GM19035 (cell line): ENCODE measurements at regions not wholly inside any gene's neighbourhood (a gene's known extent, or its start where the extent isn't known, plus 50 kb on each side); places are given as distances from the start of the nearest gene placed in this dataset.

Experiments used
- ATAC-seq: cut with Tn5 transposase; IDR thresholded peaks from one replicate; pipeline ENCODE4 v1.9.1; 2021; ENCODE audit not compliant: unreplicated experiment

DNA sequence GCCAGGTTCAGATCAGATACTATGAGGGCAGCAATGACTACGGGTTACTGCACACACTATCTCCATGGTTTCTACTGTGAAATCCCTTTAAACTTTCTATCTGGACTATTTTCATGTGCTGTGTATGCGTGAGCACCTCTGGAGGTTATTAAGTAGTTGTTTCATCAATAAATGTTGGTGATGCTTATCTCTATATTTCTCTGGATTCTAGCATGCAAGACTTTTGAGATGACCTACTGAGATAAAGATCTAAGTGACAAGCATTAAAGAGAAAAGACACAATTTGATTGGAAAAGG lies 194.0 kb downstream of the NRIP1 start:
- no peak for ATAC-seq

- ATAC-seq, result no peak
These were observed 194.6 kb downstream of the NRIP1 start for GRCh38 chr21:14869984-14870852.

DNA sequence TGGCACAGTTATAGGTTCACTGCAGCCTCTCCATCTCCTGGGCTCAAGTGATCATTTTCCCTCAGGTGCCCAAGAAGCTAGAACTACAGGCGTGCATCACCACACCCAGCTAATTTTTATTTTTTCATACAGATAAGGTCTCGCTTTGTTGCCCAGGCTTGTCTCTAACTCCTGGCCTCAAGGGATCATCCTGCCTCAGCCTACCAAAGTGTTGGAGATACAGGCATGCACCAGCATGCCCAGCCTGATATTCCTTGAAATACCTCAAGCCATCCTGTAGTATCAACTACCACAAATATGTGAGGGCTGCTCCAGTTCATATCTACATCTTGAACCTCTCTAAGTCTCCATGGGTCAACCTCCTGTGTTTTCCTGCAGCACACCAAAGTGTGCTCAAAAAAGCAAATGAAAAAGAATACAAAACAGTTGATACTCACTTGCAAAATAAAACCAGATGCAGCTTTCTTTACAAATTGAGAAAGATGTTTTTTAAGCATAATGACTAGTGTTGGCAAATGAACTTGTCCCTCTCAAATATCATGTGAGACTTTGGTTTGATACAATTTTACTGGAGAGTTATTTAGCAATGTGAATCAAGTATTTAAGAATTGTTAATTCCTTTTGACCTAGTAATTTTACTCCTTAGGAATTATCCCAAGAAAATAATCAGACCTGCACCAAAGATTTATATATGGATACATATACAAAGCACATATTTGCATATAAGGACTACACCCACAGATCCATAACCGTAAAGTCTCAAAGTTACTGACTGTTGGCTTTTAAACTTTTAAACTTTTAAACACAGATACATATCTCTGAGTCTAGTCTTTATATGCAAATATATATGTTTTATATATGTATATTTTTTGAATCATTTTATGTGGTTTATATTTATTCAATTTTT lies 197.7 kb downstream of the NRIP1 start:
- ATAC-seq, result no peak

DNA sequence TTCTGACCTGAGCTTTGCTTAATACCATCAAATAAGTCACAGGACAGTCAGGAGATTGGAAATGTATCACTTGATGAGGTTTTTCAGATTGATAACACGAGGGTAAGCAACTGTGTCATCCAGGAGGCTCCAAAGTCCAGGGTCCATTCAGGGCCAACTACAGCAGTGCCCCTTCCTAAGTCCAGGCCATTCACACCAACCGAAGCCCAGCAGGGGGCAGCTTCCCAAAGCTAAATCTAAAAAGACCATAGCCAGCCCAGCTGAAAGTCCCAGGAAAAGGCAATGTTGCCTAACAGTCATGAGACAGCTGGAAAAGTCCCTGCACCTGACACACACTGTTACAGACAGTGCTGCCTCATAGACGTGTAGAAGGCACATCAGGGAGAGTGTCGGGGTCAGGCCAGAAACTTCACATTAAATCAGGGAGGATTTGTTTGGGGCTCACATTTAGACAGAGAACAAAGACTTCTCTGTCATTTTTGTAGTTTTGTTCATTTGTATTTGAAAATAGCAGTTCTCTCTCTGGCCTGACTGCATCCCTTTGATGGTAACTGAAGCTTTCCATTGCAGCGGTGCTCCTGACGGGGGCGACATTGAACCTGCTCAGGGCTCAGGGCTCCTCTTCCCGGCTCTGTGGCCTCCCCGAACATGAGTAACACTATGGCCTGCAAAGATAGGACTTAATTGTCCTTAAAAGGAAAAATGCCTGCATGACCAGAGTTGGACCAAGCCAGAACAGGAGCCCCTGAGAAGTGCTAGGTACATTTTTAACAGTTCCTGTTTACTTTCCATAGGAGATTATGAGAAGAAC lies 200.4 kb downstream of the NRIP1 start:
- peak; percentile 75 for ATAC-seq

DNA sequence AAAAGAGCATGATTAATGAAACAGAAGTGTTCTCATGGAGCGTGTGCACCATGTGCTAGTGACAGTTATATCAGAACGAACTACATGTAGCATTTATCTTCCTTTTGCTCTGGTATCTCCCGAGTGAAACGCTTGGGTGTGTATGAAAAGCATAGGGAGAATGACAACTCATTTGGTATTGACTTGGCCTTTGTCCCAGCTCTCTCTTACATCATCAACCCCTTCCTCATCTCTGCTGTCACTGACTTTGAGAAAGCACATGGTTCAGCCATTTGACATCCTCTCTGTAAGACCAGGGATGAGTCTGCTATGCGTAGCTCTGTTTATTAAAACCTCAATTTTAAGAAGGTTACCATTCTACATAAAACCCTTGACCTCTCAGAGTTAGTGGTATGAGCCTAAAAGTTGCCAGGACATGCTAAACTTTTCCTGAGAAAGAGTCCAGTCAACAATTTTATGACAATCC lies 201.0 kb downstream of the NRIP1 start:
- no peak for ATAC-seq

GRCh38 chr21:14862794-14863720 lies 201.7 kb downstream of the NRIP1 start:
- no peak for ATAC-seq

GRCh38 chr21:14858311-14858710 lies 206.5 kb downstream of the NRIP1 start:
- no peak for ATAC-seq

DNA sequence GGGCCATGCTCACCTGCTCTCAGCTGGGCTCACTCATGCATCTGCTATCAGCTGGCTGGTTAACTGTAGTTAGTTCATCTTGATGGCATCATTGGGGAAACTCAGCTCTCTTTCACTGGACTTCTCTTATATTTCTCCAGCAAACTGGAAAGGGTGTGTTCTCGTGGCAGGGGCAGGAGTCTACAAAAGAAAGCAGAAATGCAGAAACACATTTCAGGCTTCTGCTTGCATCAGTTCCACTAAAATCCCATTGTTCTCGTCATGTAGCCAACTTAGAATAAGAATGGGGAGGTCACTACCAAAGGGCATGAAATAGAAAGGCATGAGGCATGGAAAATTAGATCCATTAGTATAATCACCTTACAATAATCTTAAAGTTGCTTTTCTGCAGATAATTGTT lies 207.3 kb downstream of the NRIP1 start:
- ATAC-seq, result no peak

DNA sequence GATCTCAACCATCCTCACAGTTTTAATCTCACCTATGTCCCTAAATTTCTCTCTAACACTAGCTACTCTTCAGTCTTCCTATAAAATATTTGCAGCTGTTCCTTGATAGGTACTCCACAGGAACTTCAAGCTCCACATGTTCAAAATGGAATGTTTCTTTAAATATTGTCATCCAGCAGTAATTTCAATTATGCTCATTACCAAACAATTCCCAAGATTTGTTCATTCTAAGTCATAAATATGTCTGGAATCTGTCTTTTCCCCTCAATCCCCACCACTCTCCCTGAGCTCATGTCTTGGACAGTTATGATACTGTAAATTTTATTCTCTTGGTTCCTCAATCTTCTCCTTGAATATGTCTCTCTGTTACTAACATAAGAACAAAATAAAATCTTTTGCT lies 214.4 kb downstream of the NRIP1 start:
- ATAC-seq, result no peak

- no peak for ATAC-seq
These were observed 218.2 kb downstream of the NRIP1 start for GRCh38 chr21:14846621-14847020.

DNA sequence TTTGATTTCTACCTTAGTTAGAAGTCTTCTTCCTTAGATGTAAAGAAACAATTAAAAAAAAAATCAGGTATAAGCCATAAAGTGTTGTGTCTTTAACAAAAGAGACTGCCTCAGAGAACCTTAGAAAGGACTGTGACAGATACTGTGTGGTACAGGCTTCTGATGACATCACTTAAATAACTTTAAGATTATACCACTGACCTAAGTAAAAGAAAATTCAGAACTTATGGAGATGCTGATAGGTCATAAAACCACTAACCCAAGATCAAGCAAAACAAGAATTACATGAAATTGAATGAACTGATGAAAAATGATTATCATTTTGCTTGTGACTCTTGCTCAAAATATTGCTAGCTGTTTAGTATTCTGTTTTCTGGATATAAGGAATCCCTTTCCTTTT lies 220.8 kb downstream of the NRIP1 start:
- ATAC-seq, result no peak

DNA sequence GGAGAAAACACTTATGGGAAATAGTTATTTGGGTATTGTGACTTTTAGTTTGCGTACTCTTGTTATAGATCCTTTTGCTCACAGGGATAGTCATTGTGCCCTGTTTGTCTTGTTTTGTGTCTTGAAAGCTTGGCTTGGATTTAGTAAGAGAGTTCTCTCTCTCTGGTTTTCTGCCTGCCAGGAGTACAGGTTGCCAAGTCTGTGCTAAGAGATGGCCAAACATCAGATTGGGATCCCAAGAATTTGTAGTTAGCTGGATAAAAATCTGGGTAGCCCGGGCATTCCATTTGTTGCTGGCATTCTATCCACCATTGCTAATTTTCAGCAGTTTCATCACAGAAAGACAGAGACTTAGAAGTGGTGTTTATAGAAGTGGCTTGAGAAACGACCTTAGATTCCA lies 222.2 kb downstream of the NRIP1 start:
- no peak for ATAC-seq

- no peak for ATAC-seq
These were observed 223.0 kb downstream of the NRIP1 start for GRCh38 chr21:14841511-14842472.

- no peak for ATAC-seq
These were observed 226.4 kb downstream of the NRIP1 start for GRCh38 chr21:14838400-14838799.

- no peak for ATAC-seq
These were observed 227.8 kb downstream of the NRIP1 start for GRCh38 chr21:14836950-14837349.

GRCh38 chr21:14833666-14834351 lies 231.0 kb downstream of the NRIP1 start:
- ATAC-seq, result no peak

DNA sequence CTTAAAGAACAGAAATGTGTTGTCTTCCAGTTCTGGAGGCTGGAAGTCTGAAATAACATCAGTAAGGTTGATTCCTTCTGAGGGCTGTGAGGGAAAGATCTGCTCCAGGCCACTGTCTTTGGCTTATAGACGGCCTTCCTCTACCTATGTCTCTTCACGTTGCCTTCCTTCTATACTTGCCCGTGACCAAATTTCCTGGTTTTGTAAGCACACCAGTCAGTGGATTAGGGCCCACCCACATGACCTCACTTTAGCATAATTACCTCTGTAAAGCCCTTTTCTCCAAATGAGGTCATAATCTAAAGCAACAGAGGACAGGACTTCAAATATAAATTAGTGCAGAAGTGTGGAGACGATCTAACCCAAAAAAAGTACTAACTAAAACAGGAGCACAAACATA lies 231.6 kb downstream of the NRIP1 start:
- ATAC-seq, result no peak

GRCh38 chr21:14830307-14830706 lies 234.5 kb downstream of the NRIP1 start:
- ATAC-seq, result no peak
